Spleen (tissue), 11 donors: ENCODE measurements at regions not wholly inside any gene's neighbourhood (a gene's known extent, or its start where the extent isn't known, plus 50 kb on each side); places are given as distances from the start of the nearest gene placed in this dataset.

Experiments
- DNase-seq: peaks from one replicate; pipeline ENCODE4 v3.0.0-alpha.2; 2020
- H3K27ac ChIP-seq, 8 donors: fragments of 200-600 bp; sonication (generic) in 7 of 8; 1 replicate in 4 of 8; 2 replicates in 4 of 8; pipeline versions ENCODE4 v1.5.0 to v1.8.0; 2016 to 2021; ENCODE audit warnings: inconsistent platforms in 4 of 8, mild to moderate bottlenecking in 4 of 8, moderate library complexity in 1 of 8
- H3K27me3 ChIP-seq, 7 donors: fragments of 200-600 bp; sonication (generic) in 6 of 7; replicated peaks in 1 of 7; 1 replicate in 4 of 7; 2 replicates in 3 of 7; pipeline versions ENCODE4 v1.5.0 to v1.8.0; 2016 to 2021; ENCODE audit warnings: inconsistent platforms in 3 of 7, mild to moderate bottlenecking in 1 of 7
- H3K36me3 ChIP-seq, 6 donors: fragments of 200-600 bp; sonication (generic) in 5 of 6; 1 replicate in 4 of 6; 2 replicates in 2 of 6; pipeline versions ENCODE4 v1.5.0 to v1.8.0; 2016 to 2021; ENCODE audit warnings: inconsistent platforms in 2 of 6
- H3K4me1 ChIP-seq, 6 donors: fragments of 200-600 bp; sonication (generic) in 5 of 6; 1 replicate in 3 of 6; 2 replicates in 3 of 6; pipeline versions ENCODE4 v1.5.0 to v1.8.0; 2016 to 2021; ENCODE audit warnings: inconsistent platforms in 3 of 6
- H3K4me3 ChIP-seq, 8 donors: fragments of 200-600 bp; sonication (generic) in 7 of 8; 1 replicate in 4 of 8; 2 replicates in 4 of 8; pipeline versions ENCODE4 v1.5.0 to v1.8.0; 2016 to 2021; ENCODE audit warnings: inconsistent platforms in 4 of 8, mild to moderate bottlenecking in 4 of 8, moderate library complexity in 2 of 8
- H3K9me3 ChIP-seq, 8 donors: fragments of 200-600 bp; sonication (generic) in 7 of 8; 1 replicate in 4 of 8; 2 replicates in 4 of 8; pipeline versions ENCODE4 v1.5.0 to v1.8.0; 2016 to 2021; ENCODE audit warnings: inconsistent platforms in 4 of 8
- POLR2A ChIP-seq, 3 donors: fragments of 450-650 bp; IDR thresholded peaks; one replicate each; pipeline ENCODE4 v1.5.1; 2017; ENCODE audit warnings: antibody characterized with exemption in 3 of 3, mild to moderate bottlenecking in 1 of 3
- POLR2AphosphoS5 ChIP-seq, 3 donors: sonication (generic); formaldehyde crosslinking; IDR thresholded peaks; one replicate each; pipeline ENCODE4 v1.5.1; 2017; ENCODE audit warnings: antibody characterized with exemption in 3 of 3
- WGBS, 5 donors: extraction: QIAGEN DNeasy Blood & Tissue Kit in 3 of 5; methylation state at CpG; one replicate each; pipeline versions ENCODE4 v1.1.5 to v1.1.7; 2013 to 2018; 5-methylcytosine and 5-hydroxymethylcytosine counted together
- intact Hi-C: fragments of 100-400 bp; cut with DNase I; formaldehyde crosslinking; loops from one replicate; pipeline ENCODE4 v1.15.0; 2023; ENCODE audit warnings: low total_unique reads
- TF ChIP-seq, protein P1 (sequence below), 11 experiments: fragments of 200-600 bp in 7 of 11; fragments of 450-650 bp in 4 of 11; sonication (generic) in 4 of 11; IDR thresholded peaks in 8 of 11; conservative IDR thresholded peaks in 3 of 11; 1 replicate in 7 of 11; 2 replicates in 4 of 11; pipeline versions ENCODE4 v1.4.0 to v1.8.0; 2016 to 2021; ENCODE audit warnings: antibody characterized with exemption in 11 of 11, inconsistent platforms in 4 of 11, mild to moderate bottlenecking in 1 of 11
- donor health status: healthy with polysubstance abuse.
- donor health status: DM: no; HTN: no; CAD: no; lungs with moderate emphysema.
- donor health status: DM: no; HTN: no; CAD: no.
- donor health status: Bipolar disorder and iron deficiency.
- donor health status: healthy.
- donor health status: DM: no; HTN: no; CAD: no.
- donor health status: DM: yes; HTN: yes; CAD: no.

DNA sequence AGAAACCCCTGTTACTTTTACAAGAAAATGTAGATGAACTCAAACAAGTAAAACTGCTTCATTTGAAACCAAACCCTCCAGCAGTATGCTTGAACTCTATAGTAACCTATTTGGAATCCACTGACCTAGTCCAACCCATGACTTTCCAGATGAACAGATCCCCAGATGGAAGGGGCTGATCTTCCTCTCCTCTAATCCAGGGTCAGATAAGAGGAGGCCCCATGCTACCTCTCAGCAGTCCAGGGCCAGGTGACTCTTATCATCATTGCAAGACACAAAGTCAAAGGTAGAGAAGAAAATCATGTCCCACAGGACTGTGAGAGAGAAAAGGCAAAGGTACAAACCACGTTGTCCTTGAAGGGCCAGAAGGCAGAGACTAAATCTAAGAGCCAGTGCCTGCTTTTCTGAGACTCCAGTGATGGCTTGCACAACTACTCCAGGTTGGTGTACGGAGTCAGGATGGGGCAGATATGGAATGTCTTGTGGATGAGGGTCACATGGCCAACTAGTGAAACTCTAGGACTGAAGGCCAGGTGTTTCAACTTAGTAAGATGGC, 81.4 kb upstream of the MYLIP start:
- WGBS, 5 donors, result 65 to 90% (median 87%) methylated on average over 2 of the region's 2 CpGs
- no peak for DNase-seq

DNA sequence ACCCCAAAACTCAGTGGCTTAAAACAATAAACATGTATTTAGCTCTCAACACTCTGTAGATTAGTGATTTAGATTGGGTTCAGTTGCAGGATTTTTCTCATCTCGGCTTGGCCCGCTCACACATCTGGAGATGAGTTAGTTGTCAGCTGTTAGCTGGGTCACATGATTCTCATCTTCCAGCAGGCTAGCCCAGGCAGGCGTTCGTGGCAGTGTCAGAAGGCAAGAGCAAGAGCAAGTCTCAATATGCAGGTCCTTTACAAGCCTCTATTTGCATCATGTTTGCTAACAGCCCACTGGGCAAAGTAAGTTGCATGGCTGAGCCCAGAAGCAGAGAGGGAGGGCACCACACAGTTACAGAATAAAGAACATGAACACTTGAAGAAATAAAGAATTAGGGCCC, 83.6 kb upstream of the MYLIP start:
- no peak overlapping the region for H3K27ac ChIP-seq
- TF ChIP-seq, protein P1, sequence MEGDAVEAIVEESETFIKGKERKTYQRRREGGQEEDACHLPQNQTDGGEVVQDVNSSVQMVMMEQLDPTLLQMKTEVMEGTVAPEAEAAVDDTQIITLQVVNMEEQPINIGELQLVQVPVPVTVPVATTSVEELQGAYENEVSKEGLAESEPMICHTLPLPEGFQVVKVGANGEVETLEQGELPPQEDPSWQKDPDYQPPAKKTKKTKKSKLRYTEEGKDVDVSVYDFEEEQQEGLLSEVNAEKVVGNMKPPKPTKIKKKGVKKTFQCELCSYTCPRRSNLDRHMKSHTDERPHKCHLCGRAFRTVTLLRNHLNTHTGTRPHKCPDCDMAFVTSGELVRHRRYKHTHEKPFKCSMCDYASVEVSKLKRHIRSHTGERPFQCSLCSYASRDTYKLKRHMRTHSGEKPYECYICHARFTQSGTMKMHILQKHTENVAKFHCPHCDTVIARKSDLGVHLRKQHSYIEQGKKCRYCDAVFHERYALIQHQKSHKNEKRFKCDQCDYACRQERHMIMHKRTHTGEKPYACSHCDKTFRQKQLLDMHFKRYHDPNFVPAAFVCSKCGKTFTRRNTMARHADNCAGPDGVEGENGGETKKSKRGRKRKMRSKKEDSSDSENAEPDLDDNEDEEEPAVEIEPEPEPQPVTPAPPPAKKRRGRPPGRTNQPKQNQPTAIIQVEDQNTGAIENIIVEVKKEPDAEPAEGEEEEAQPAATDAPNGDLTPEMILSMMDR (IDR thresholded peaks at IDR 0.05 in 8 of 11, conservative IDR thresholded peaks at IDR 0.05 in 3 of 11), result no peak
- TF ChIP-seq POLR2AphosphoS5 (IDR thresholded peaks at IDR 0.05) (no peak), POLR2A (IDR thresholded peaks at IDR 0.05) (no peak)
- H3K36me3 ChIP-seq, result no peaks in the 10 kb centered on the region
- H3K27me3 ChIP-seq, result no peaks in the 10 kb centered on the region
- H3K4me3 ChIP-seq, result no peak overlapping the region
- DNase-seq, result no peak
- intact Hi-C loops, result no loop called here
- H3K4me1 ChIP-seq, result peaks cover 0 to 8% (median 2%) of the 10 kb centered on the region in 6 donors
- 62 to 69% (median 68%) methylated on average over 4 of the region's 4 CpGs for WGBS, 5 donors
- peaks cover 0 to 6% (median 1%) of the 10 kb centered on the region in 8 donors for H3K9me3 ChIP-seq

More for the DNA sequence above, 81.4 kb upstream of the MYLIP start:
- Histone ChIP-seq H3K4me3 (no peak overlapping the region), H3K4me1 (peaks cover 0 to 8% (median 2%) of the 10 kb centered on the region in 6 donors), H3K27ac (no peak overlapping the region), H3K36me3 (no peaks in the 10 kb centered on the region), H3K27me3 (no peaks in the 10 kb centered on the region), H3K9me3 (no peaks in the 10 kb centered on the region)
- intact Hi-C loops, result no loop called here
- no peak for TF ChIP-seq POLR2A (IDR thresholded peaks at IDR 0.05)
- TF ChIP-seq, protein P1 (IDR thresholded peaks at IDR 0.05 in 8 of 11, conservative IDR thresholded peaks at IDR 0.05 in 3 of 11), result no peak
- no peak for TF ChIP-seq POLR2AphosphoS5 (IDR thresholded peaks at IDR 0.05)

DNA sequence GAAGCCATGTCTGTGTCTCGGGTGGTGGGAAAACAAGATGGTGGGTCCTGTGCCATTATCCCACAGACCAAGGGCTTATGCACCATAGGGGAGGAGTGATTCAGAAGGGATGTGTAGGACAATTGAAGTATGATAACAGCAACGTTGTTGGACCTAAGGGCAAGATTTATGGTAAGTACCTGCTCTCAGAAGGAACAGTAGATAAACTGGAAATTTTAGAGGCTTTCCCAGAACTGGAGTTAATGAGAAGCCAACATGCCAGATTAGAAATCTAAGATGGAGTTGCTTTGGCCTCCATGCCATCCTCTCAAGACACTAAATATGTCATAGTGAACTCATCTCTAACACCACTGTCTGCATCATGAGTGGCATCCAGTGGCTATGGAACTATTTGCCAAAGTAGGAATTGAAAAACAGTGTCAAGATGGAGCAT, 84.7 kb upstream of the MYLIP start:
- DNase-seq, result no peak
- 78 to 82% (median 79%) methylated on average over 2 of the region's 2 CpGs for WGBS, 5 donors
- TF ChIP-seq, protein P1 (IDR thresholded peaks at IDR 0.05 in 8 of 11, conservative IDR thresholded peaks at IDR 0.05 in 3 of 11), result no peak
- TF ChIP-seq POLR2A (IDR thresholded peaks at IDR 0.05), result no peak
- no peak for TF ChIP-seq POLR2AphosphoS5 (IDR thresholded peaks at IDR 0.05)
- intact Hi-C loops, result no loop called here
- H3K4me1 ChIP-seq, result peaks cover 0 to 8% (median 2%) of the 10 kb centered on the region in 6 donors
- peaks cover 0 to 11% (median 2%) of the 10 kb centered on the region in 8 donors for H3K9me3 ChIP-seq
- no peak overlapping the region for H3K27ac ChIP-seq
- H3K27me3 ChIP-seq, result no peaks in the 10 kb centered on the region
- no peak overlapping the region for H3K4me3 ChIP-seq
- no peaks in the 10 kb centered on the region for H3K36me3 ChIP-seq

DNA sequence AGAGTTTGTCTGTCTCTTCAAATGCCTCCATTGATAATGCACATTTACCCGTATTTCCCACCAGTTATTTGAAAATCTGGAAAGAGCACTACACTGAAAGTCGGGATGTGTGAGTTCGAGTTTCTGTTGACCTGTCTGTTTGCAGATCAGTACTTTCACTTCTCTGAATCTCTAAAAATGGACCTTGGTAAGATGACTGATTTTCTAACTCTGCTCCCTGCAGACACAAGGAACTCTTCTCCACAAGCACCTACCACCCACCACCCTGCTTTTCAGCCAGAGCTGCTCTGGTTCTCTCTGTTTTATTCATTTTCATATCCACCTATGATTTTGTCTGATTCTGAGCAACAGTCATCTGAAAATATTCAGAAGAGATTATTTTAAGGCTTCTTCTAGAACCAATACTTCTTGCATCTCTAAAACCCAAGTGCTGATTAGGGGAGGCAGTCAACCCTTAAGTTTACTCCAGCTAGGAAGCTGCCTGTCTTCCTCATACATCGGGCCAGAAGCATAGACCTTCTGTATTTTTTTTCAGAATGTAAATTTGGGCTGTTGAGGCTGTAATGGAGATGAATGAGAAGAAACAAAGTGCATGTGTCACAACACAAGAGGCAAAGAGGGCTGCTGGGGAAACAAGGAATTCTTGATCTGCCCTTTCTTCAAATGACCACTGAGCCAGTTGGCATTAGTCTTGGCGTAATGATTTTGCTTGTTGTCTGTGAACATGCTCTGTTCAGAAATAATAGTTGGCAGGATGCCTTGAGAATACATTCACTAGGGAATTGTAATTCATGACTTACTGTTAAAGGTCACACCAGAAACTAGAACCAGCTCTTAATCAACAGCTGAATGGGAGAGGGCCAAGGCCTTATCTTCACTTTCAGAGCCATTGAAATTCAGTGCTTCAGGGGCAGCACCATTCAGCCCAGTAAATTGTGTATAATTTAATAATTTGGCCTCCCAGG, 85.4 kb upstream of the MYLIP start:
- no peaks in the 10 kb centered on the region for H3K36me3 ChIP-seq
- peaks cover 0 to 11% (median 2%) of the 10 kb centered on the region in 8 donors for H3K9me3 ChIP-seq
- DNase-seq, result no peak
- H3K27ac ChIP-seq, result no peak overlapping the region
- intact Hi-C loops, result no loop called here
- 68 to 80% (median 77%) methylated on average over 5 of the region's 5 CpGs for WGBS, 5 donors
- H3K4me3 ChIP-seq, result no peak overlapping the region
- TF ChIP-seq, protein P1 (IDR thresholded peaks at IDR 0.05 in 8 of 11, conservative IDR thresholded peaks at IDR 0.05 in 3 of 11), result no peak
- no peak for TF ChIP-seq POLR2AphosphoS5 (IDR thresholded peaks at IDR 0.05)
- no peak for TF ChIP-seq POLR2A (IDR thresholded peaks at IDR 0.05)
- peaks cover 0 to 8% (median 2%) of the 10 kb centered on the region in 6 donors for H3K4me1 ChIP-seq
- no peaks in the 10 kb centered on the region for H3K27me3 ChIP-seq
